Thyroid gland (tissue), 4 donors: ENCODE measurements at regions not wholly inside any gene's neighbourhood (a gene's known extent, or its start where the extent isn't known, plus 50 kb on each side); places are given as distances from the start of the nearest gene placed in this dataset.

Experiments used
- DNase-seq, 2 donors: peaks; one replicate each; pipeline ENCODE4 v3.0.0-alpha.2; 2019
- H3K27ac ChIP-seq, 3 donors: fragments of 200-600 bp; sonication (generic); 1 replicate in 2 of 3; 2 replicates in 1 of 3; pipeline ENCODE4 v1.5.1; 2016 to 2019; ENCODE audit warnings: mild to moderate bottlenecking in 1 of 3, moderate library complexity in 1 of 3
- H3K27me3 ChIP-seq: fragments of 200-600 bp; sonication (generic); one replicate; pipeline ENCODE4 v1.5.1; 2019
- H3K36me3 ChIP-seq, 2 donors: fragments of 200-600 bp; sonication (generic); one replicate each; pipeline ENCODE4 v1.5.1; 2016 to 2019
- H3K4me1 ChIP-seq, 2 donors: fragments of 200-600 bp; sonication (generic); one replicate each; pipeline ENCODE4 v1.5.1; 2017 to 2019
- H3K4me3 ChIP-seq, 3 donors: fragments of 200-600 bp; sonication (generic); replicated peaks in 1 of 3; 1 replicate in 2 of 3; 2 replicates in 1 of 3; pipeline ENCODE4 v1.5.1; 2016; ENCODE audit warnings: mild to moderate bottlenecking in 1 of 3
- H3K9me3 ChIP-seq: fragments of 200-600 bp; sonication (generic); one replicate; pipeline ENCODE4 v1.5.1; 2017
- CTCF ChIP-seq, 6 experiments: fragments of 200-600 bp in 3 of 6; fragments of 450-650 bp in 3 of 6; sonication (generic) in 3 of 6; IDR thresholded peaks; one replicate each; pipeline ENCODE4 v1.5.1; 2016 to 2019; ENCODE audit warnings: antibody characterized with exemption in 6 of 6, mild to moderate bottlenecking in 2 of 6, inconsistent platforms in 1 of 6, moderate library complexity in 1 of 6
- POLR2A ChIP-seq, 2 donors: fragments of 450-650 bp; IDR thresholded peaks; one replicate each; pipeline ENCODE4 v1.6.1; 2017; ENCODE audit warnings: antibody characterized with exemption in 2 of 2, mild to moderate bottlenecking in 2 of 2, moderate library complexity in 1 of 2
- WGBS, 2 donors: methylation state at CpG; one replicate each; pipeline ENCODE4 v1.1.5; 2017; 5-methylcytosine and 5-hydroxymethylcytosine counted together
- intact Hi-C: fragments of 100-400 bp; cut with DNase I; formaldehyde crosslinking; loops from one replicate; pipeline ENCODE4 v1.15.1; 2023

- TF ChIP-seq CTCF (IDR thresholded peaks at IDR 0.05) (no peak), POLR2A (IDR thresholded peaks at IDR 0.05) (no peak)
- Histone ChIP-seq H3K27ac (no peak overlapping the region), H3K4me3 (no peak overlapping the region), H3K4me1 (peaks cover 8 to 12% of the 10 kb centered on the region in 2 donors), H3K9me3 (no peaks in the 10 kb centered on the region), H3K36me3 (no peaks in the 10 kb centered on the region), H3K27me3 (peaks cover 19% of the 10 kb centered on the region)
- intact Hi-C loops: no loop called here
- WGBS, 2 donors: 44 to 50% methylated on average over 2 of the region's 2 CpGs
- no peak for DNase-seq
Observed at GRCh38 chrX:137431693-137432488, 134.0 kb upstream of the ZIC3 start.

- intact Hi-C loops: no loop called here
- DNase-seq: no peak
- peaks cover 26% of the 10 kb centered on the region for H3K27me3 ChIP-seq
- H3K9me3 ChIP-seq: no peaks in the 10 kb centered on the region
- peaks cover 8 to 12% of the 10 kb centered on the region in 2 donors for H3K4me1 ChIP-seq
- H3K27ac ChIP-seq: no peak overlapping the region
- no peak overlapping the region for H3K4me3 ChIP-seq
- TF ChIP-seq CTCF (IDR thresholded peaks at IDR 0.05) (no peak), POLR2A (IDR thresholded peaks at IDR 0.05) (no peak)
- H3K36me3 ChIP-seq: no peaks in the 10 kb centered on the region
Observed at GRCh38 chrX:137430984-137431475, 134.9 kb upstream of the ZIC3 start.

GRCh38 chrX:137430301-137430700, 135.6 kb upstream of the ZIC3 start:
- Histone ChIP-seq H3K9me3 (no peaks in the 10 kb centered on the region), H3K4me1 (peaks cover 8 to 12% of the 10 kb centered on the region in 2 donors), H3K27me3 (peaks cover 33% of the 10 kb centered on the region), H3K36me3 (no peaks in the 10 kb centered on the region), H3K4me3 (no peak overlapping the region), H3K27ac (no peak overlapping the region)
- intact Hi-C loops: no loop called here
- DNase-seq: no peak
- TF ChIP-seq CTCF (IDR thresholded peaks at IDR 0.05): no peak
- TF ChIP-seq POLR2A (IDR thresholded peaks at IDR 0.05): no peak
- WGBS, 2 donors: 5 to 6% methylated on average over 9 to 10 of the region's 17 CpGs

- Histone ChIP-seq H3K27me3 (peaks cover 33% of the 10 kb centered on the region), H3K4me1 (peaks cover 8 to 12% of the 10 kb centered on the region in 2 donors), H3K4me3 (peak overlapping the region in 1 of 3 donors; percentile 30), H3K36me3 (no peaks in the 10 kb centered on the region), H3K9me3 (no peaks in the 10 kb centered on the region), H3K27ac (no peak overlapping the region)
- no peak for TF ChIP-seq CTCF (IDR thresholded peaks at IDR 0.05)
- no peak for DNase-seq
- intact Hi-C loops: no loop called here
- 2 to 7% methylated on average over 9 to 12 of the region's 44 CpGs for WGBS, 2 donors
Observed at GRCh38 chrX:137428766-137429591, 136.9 kb upstream of the ZIC3 start.
